ENCODE measurements at regions not wholly inside any gene's neighbourhood (a gene's known extent, or its start where the extent isn't known, plus 50 kb on each side); places are given as distances from the start of the nearest gene placed in this dataset.

GRCh38 chr17:36728030-36728991, 126.9 kb downstream of the MRM1 start:
- H3K4me3 ChIP-seq (ENCODE audit: insufficient read depth, low read depth, low read length) = no peak overlapping the region
- no peak for DNase-seq
- H3K36me3 ChIP-seq (replicated peaks; ENCODE audit: control insufficient read depth, insufficient read depth, low read length) = no peaks in the 10 kb centered on the region
- H3K27me3 ChIP-seq (ENCODE audit: control insufficient read depth, insufficient read depth, low read length) = peaks cover 8% of the 10 kb centered on the region

GRCh38 chr17:36730095-36730808, 128.9 kb downstream of the MRM1 start:
- peak; percentile 43 for DNase-seq
- H3K36me3 ChIP-seq (replicated peaks; ENCODE audit: control insufficient read depth, insufficient read depth, low read length) = no peaks in the 10 kb centered on the region
- H3K4me3 ChIP-seq (ENCODE audit: insufficient read depth, low read depth, low read length) = no peak overlapping the region
- peaks cover 8% of the 10 kb centered on the region for H3K27me3 ChIP-seq (ENCODE audit: control insufficient read depth, insufficient read depth, low read length)

- Histone ChIP-seq H3K27me3 (ENCODE audit: control insufficient read depth, insufficient read depth, low read length) (peaks cover 8% of the 10 kb centered on the region), H3K36me3 (replicated peaks; ENCODE audit: control insufficient read depth, insufficient read depth, low read length) (no peaks in the 10 kb centered on the region), H3K4me3 (ENCODE audit: insufficient read depth, low read depth, low read length) (no peak overlapping the region)
- no peak for DNase-seq
These were observed 129.6 kb downstream of the MRM1 start for GRCh38 chr17:36730857-36731490.

GRCh38 chr17:36731811-36732210, 130.4 kb downstream of the MRM1 start:
- peak; percentile 87 for DNase-seq
- Histone ChIP-seq H3K4me3 (ENCODE audit: insufficient read depth, low read depth, low read length) (no peak overlapping the region), H3K27me3 (ENCODE audit: control insufficient read depth, insufficient read depth, low read length) (peaks cover 8% of the 10 kb centered on the region), H3K36me3 (replicated peaks; ENCODE audit: control insufficient read depth, insufficient read depth, low read length) (no peaks in the 10 kb centered on the region)

- H3K4me3 ChIP-seq (ENCODE audit: insufficient read depth, low read depth, low read length) = no peak overlapping the region
- peaks cover 8% of the 10 kb centered on the region for H3K27me3 ChIP-seq (ENCODE audit: control insufficient read depth, insufficient read depth, low read length)
- DNase-seq = no peak
- H3K36me3 ChIP-seq (replicated peaks; ENCODE audit: control insufficient read depth, insufficient read depth, low read length) = no peaks in the 10 kb centered on the region
These were observed 131.0 kb downstream of the MRM1 start for GRCh38 chr17:36732351-36732750.

GRCh38 chr17:36736201-36737156, 135.1 kb downstream of the MRM1 start:
- no peak overlapping the region for H3K4me3 ChIP-seq (ENCODE audit: insufficient read depth, low read depth, low read length)
- H3K27me3 ChIP-seq (ENCODE audit: control insufficient read depth, insufficient read depth, low read length) = no peaks in the 10 kb centered on the region; the same call in 1 of the 2 replicates
- no peaks in the 10 kb centered on the region for H3K36me3 ChIP-seq (replicated peaks; ENCODE audit: control insufficient read depth, insufficient read depth, low read length)
- DNase-seq = no peak

GRCh38 chr17:36739208-36739607, 137.8 kb downstream of the MRM1 start:
- no peak for DNase-seq
- Histone ChIP-seq H3K36me3 (replicated peaks; ENCODE audit: control insufficient read depth, insufficient read depth, low read length) (no peaks in the 10 kb centered on the region), H3K27me3 (ENCODE audit: control insufficient read depth, insufficient read depth, low read length) (no peaks in the 10 kb centered on the region), H3K4me3 (ENCODE audit: insufficient read depth, low read depth, low read length) (no peak overlapping the region)

- H3K36me3 ChIP-seq (replicated peaks; ENCODE audit: control insufficient read depth, insufficient read depth, low read length) = no peaks in the 10 kb centered on the region
- no peak for DNase-seq
- H3K4me3 ChIP-seq (ENCODE audit: insufficient read depth, low read depth, low read length) = no peak overlapping the region
- H3K27me3 ChIP-seq (ENCODE audit: control insufficient read depth, insufficient read depth, low read length) = no peaks in the 10 kb centered on the region
These were observed 138.8 kb downstream of the MRM1 start for GRCh38 chr17:36740157-36740556.

- no peaks in the 10 kb centered on the region for H3K36me3 ChIP-seq (replicated peaks; ENCODE audit: control insufficient read depth, insufficient read depth, low read length)
- no peak overlapping the region for H3K4me3 ChIP-seq (ENCODE audit: insufficient read depth, low read depth, low read length)
- H3K27me3 ChIP-seq (ENCODE audit: control insufficient read depth, insufficient read depth, low read length) = no peaks in the 10 kb centered on the region
- DNase-seq = no peak
These were observed 139.9 kb downstream of the MRM1 start for GRCh38 chr17:36741019-36741902.

GRCh38 chr17:36742267-36743000, 141.1 kb downstream of the MRM1 start:
- no peaks in the 10 kb centered on the region for H3K27me3 ChIP-seq (ENCODE audit: control insufficient read depth, insufficient read depth, low read length)
- no peak overlapping the region for H3K4me3 ChIP-seq (ENCODE audit: insufficient read depth, low read depth, low read length)
- DNase-seq = peak; percentile 75
- H3K36me3 ChIP-seq (replicated peaks; ENCODE audit: control insufficient read depth, insufficient read depth, low read length) = no peaks in the 10 kb centered on the region

- no peaks in the 10 kb centered on the region for H3K27me3 ChIP-seq (ENCODE audit: control insufficient read depth, insufficient read depth, low read length)
- H3K4me3 ChIP-seq (ENCODE audit: insufficient read depth, low read depth, low read length) = no peak overlapping the region
- DNase-seq = no peak
- no peaks in the 10 kb centered on the region for H3K36me3 ChIP-seq (replicated peaks; ENCODE audit: control insufficient read depth, insufficient read depth, low read length)
These were observed 141.7 kb downstream of the MRM1 start for GRCh38 chr17:36743130-36743529.

GRCh38 chr17:36746381-36747053, 145.1 kb downstream of the MRM1 start:
- H3K27me3 ChIP-seq (ENCODE audit: control insufficient read depth, insufficient read depth, low read length) = no peaks in the 10 kb centered on the region
- no peak overlapping the region for H3K4me3 ChIP-seq (ENCODE audit: insufficient read depth, low read depth, low read length)
- DNase-seq = no peak
- no peaks in the 10 kb centered on the region for H3K36me3 ChIP-seq (replicated peaks; ENCODE audit: control insufficient read depth, insufficient read depth, low read length)
